Memory B cell (primary cell): ENCODE measurements at regions not wholly inside any gene's neighbourhood (a gene's known extent, or its start where the extent isn't known, plus 50 kb on each side); places are given as distances from the start of the nearest gene placed in this dataset.
"Not testable (repeated sequence)": the region's sequence is repeated elsewhere in the genome, so short reads cannot be mapped to it uniquely, and the experiment has no call there.

Experiments
- ATAC-seq: fragments of 150-1000 bp; cut with Tn5 transposase; 2 replicates; pipeline ENCODE4 v1.10.0; 2021; ENCODE audit warnings: low read depth, mild to moderate bottlenecking, moderate library complexity
- DNase-seq, 2 donors: peaks; one replicate each; pipeline ENCODE4 v3.0.0; 2022; ENCODE audit warnings: low spot score in 2 of 2
- H3K27ac Mint-ChIP-seq: one replicate; pipeline ENCODE4 v1.8.0; 2022; ENCODE audit warnings: mild to moderate bottlenecking, moderate library complexity, mixed read lengths
- H3K27me3 Mint-ChIP-seq: one replicate; pipeline ENCODE4 v1.8.0; 2022; ENCODE audit warnings: mixed read lengths
- H3K36me3 Mint-ChIP-seq: one replicate; pipeline ENCODE4 v1.8.0; 2022; ENCODE audit warnings: mild to moderate bottlenecking, mixed read lengths
- H3K4me1 Mint-ChIP-seq: one replicate; pipeline ENCODE4 v1.8.0; 2022; ENCODE audit warnings: mixed read lengths
- H3K4me3 Mint-ChIP-seq: one replicate; pipeline ENCODE4 v1.8.0; 2022; ENCODE audit warnings: mild to moderate bottlenecking, moderate library complexity, mixed read lengths
- H3K9me3 Mint-ChIP-seq: one replicate; pipeline ENCODE4 v1.8.0; 2022; ENCODE audit warnings: mixed read lengths

GRCh38 chr11:31958076-31958735, 132.7 kb upstream of the RCN1 start:
- peak; percentile 57 for ATAC-seq
- no peak overlapping the region for H3K27ac Mint-ChIP-seq
- peaks cover 3% of the 10 kb centered on the region for H3K27me3 Mint-ChIP-seq
- no peak overlapping the region for H3K4me3 Mint-ChIP-seq
- H3K9me3 Mint-ChIP-seq, result no peaks in the 10 kb centered on the region
- peak; percentile 36 to 49 for DNase-seq
- H3K4me1 Mint-ChIP-seq, result peaks cover 4% of the 10 kb centered on the region
- H3K36me3 Mint-ChIP-seq, result no peaks in the 10 kb centered on the region

- Mint-ChIP-seq H3K27ac (no peak overlapping the region), H3K9me3 (no peaks in the 10 kb centered on the region), H3K27me3 (peaks cover 3% of the 10 kb centered on the region), H3K36me3 (no peaks in the 10 kb centered on the region), H3K4me1 (peaks cover 4% of the 10 kb centered on the region), H3K4me3 (no peak overlapping the region)
- no peak for DNase-seq
- ATAC-seq, result no peak
Measured at GRCh38 chr11:31957674-31958073, 133.2 kb upstream of the RCN1 start.

- Mint-ChIP-seq H3K4me1 (peaks cover 7% of the 10 kb centered on the region), H3K27me3 (peaks cover 3% of the 10 kb centered on the region), H3K9me3 (no peaks in the 10 kb centered on the region), H3K36me3 (no peaks in the 10 kb centered on the region), H3K27ac (no peak overlapping the region), H3K4me3 (no peak overlapping the region)
- DNase-seq (no peak), ATAC-seq (no peak)
Measured at GRCh38 chr11:31956310-31956709, 134.6 kb upstream of the RCN1 start.

GRCh38 chr11:31955838-31956237, 135.0 kb upstream of the RCN1 start:
- Mint-ChIP-seq H3K36me3 (no peaks in the 10 kb centered on the region), H3K4me3 (no peak overlapping the region), H3K27ac (no peak overlapping the region), H3K4me1 (peaks cover 7% of the 10 kb centered on the region), H3K27me3 (peaks cover 3% of the 10 kb centered on the region), H3K9me3 (no peaks in the 10 kb centered on the region)
- DNase-seq, result no peak
- ATAC-seq, result no peak

GRCh38 chr11:31953803-31954327, 137.0 kb upstream of the RCN1 start:
- Mint-ChIP-seq H3K27ac (no peak overlapping the region), H3K36me3 (no peaks in the 10 kb centered on the region), H3K27me3 (peaks cover 4% of the 10 kb centered on the region), H3K4me3 (no peak overlapping the region), H3K9me3 (peaks cover 1% of the 10 kb centered on the region), H3K4me1 (peaks cover 12% of the 10 kb centered on the region)
- ATAC-seq, result no peak
- DNase-seq, result no peak

GRCh38 chr11:31949733-31950200, 138.6 kb upstream of the PAX6 start:
- not testable (repeated sequence) for H3K27me3 Mint-ChIP-seq, H3K36me3 Mint-ChIP-seq, H3K9me3 Mint-ChIP-seq, DNase-seq
- Mint-ChIP-seq H3K27ac (peak overlapping the region; percentile 21), H3K4me1 (peaks cover 12% of the 10 kb centered on the region), H3K4me3 (peak overlapping the region; percentile 0)
- peak; percentile 24 for ATAC-seq

- no peaks in the 10 kb centered on the region for H3K36me3 Mint-ChIP-seq
- H3K4me1 Mint-ChIP-seq, result peaks cover 9% of the 10 kb centered on the region
- ATAC-seq (no peak), DNase-seq (no peak)
- peaks cover 5% of the 10 kb centered on the region for H3K27me3 Mint-ChIP-seq
- H3K9me3 Mint-ChIP-seq, result peaks cover 1% of the 10 kb centered on the region
- no peak overlapping the region for H3K4me3 Mint-ChIP-seq
- no peak overlapping the region for H3K27ac Mint-ChIP-seq
Measured at GRCh38 chr11:31947051-31947450, 135.9 kb upstream of the PAX6 start.

GRCh38 chr11:31943056-31943780, 132.1 kb upstream of the PAX6 start:
- peaks cover 3% of the 10 kb centered on the region for H3K4me1 Mint-ChIP-seq
- H3K27ac Mint-ChIP-seq, result no peak overlapping the region
- peaks cover 7% of the 10 kb centered on the region for H3K27me3 Mint-ChIP-seq
- ATAC-seq, result peak; percentile 57
- DNase-seq, result no peak
- no peak overlapping the region for H3K4me3 Mint-ChIP-seq
- H3K36me3 Mint-ChIP-seq, result no peaks in the 10 kb centered on the region
- no peaks in the 10 kb centered on the region for H3K9me3 Mint-ChIP-seq

- H3K36me3 Mint-ChIP-seq, result no peaks in the 10 kb centered on the region
- peaks cover 3% of the 10 kb centered on the region for H3K4me1 Mint-ChIP-seq
- DNase-seq (no peak), ATAC-seq (no peak)
- no peak overlapping the region for H3K27ac Mint-ChIP-seq
- peaks cover 3% of the 10 kb centered on the region for H3K27me3 Mint-ChIP-seq
- H3K9me3 Mint-ChIP-seq, result no peaks in the 10 kb centered on the region
- H3K4me3 Mint-ChIP-seq, result no peak overlapping the region
Measured at GRCh38 chr11:31940371-31941037, 129.4 kb upstream of the PAX6 start.

- peaks cover 3% of the 10 kb centered on the region for H3K27me3 Mint-ChIP-seq
- peaks cover 3% of the 10 kb centered on the region for H3K4me1 Mint-ChIP-seq
- no peaks in the 10 kb centered on the region for H3K36me3 Mint-ChIP-seq
- H3K27ac Mint-ChIP-seq, result no peak overlapping the region
- no peaks in the 10 kb centered on the region for H3K9me3 Mint-ChIP-seq
- DNase-seq (no peak), ATAC-seq (no peak)
- H3K4me3 Mint-ChIP-seq, result no peak overlapping the region
Measured at GRCh38 chr11:31939004-31939403, 127.9 kb upstream of the PAX6 start.

- DNase-seq (no peak), ATAC-seq (no peak)
- Mint-ChIP-seq H3K27ac (no peak overlapping the region), H3K4me1 (no peaks in the 10 kb centered on the region), H3K36me3 (no peaks in the 10 kb centered on the region), H3K9me3 (no peaks in the 10 kb centered on the region), H3K27me3 (peaks cover 6% of the 10 kb centered on the region), H3K4me3 (no peak overlapping the region)
Measured at GRCh38 chr11:31936312-31936711, 125.2 kb upstream of the PAX6 start.

- Mint-ChIP-seq H3K4me1 (no peaks in the 10 kb centered on the region), H3K9me3 (no peaks in the 10 kb centered on the region), H3K36me3 (no peaks in the 10 kb centered on the region), H3K27ac (no peak overlapping the region), H3K27me3 (peaks cover 4% of the 10 kb centered on the region), H3K4me3 (no peak overlapping the region)
- ATAC-seq (no peak), DNase-seq (no peak)
Measured at GRCh38 chr11:31932879-31933278, 121.8 kb upstream of the PAX6 start.

GRCh38 chr11:31927982-31928381, 116.9 kb upstream of the PAX6 start:
- no peaks in the 10 kb centered on the region for H3K4me1 Mint-ChIP-seq

GRCh38 chr11:31926816-31927528, 115.8 kb upstream of the PAX6 start:
- no peaks in the 10 kb centered on the region for H3K36me3 Mint-ChIP-seq
- no peak overlapping the region for H3K4me3 Mint-ChIP-seq
- no peak for ATAC-seq
- no peak overlapping the region for H3K27ac Mint-ChIP-seq
- H3K9me3 Mint-ChIP-seq, result no peaks in the 10 kb centered on the region
- H3K4me1 Mint-ChIP-seq, result no peaks in the 10 kb centered on the region
- no peak for DNase-seq
- peaks cover 2% of the 10 kb centered on the region for H3K27me3 Mint-ChIP-seq

More at GRCh38 chr11:31927982-31928381, 116.9 kb upstream of the PAX6 start:
- Mint-ChIP-seq H3K27ac (no peak overlapping the region), H3K9me3 (no peaks in the 10 kb centered on the region), H3K36me3 (no peaks in the 10 kb centered on the region), H3K4me3 (no peak overlapping the region), H3K27me3 (peaks cover 2% of the 10 kb centered on the region)
- no peak for DNase-seq
- no peak for ATAC-seq
